Memory B cell (primary cell): ENCODE measurements at regions not wholly inside any gene's neighbourhood (a gene's known extent, or its start where the extent isn't known, plus 50 kb on each side); places are given as distances from the start of the nearest gene placed in this dataset.
"Not testable (repeated sequence)": the region's sequence is repeated elsewhere in the genome, so short reads cannot be mapped to it uniquely, and the experiment has no call there.

Source experiments
- ATAC-seq: fragments of 150-1000 bp; cut with Tn5 transposase; 2 replicates; pipeline ENCODE4 v1.10.0; 2021; ENCODE audit warnings: low read depth, mild to moderate bottlenecking, moderate library complexity
- DNase-seq, 2 donors: peaks; one replicate each; pipeline ENCODE4 v3.0.0; 2022; ENCODE audit warnings: low spot score in 2 of 2
- H3K27ac Mint-ChIP-seq: one replicate; pipeline ENCODE4 v1.8.0; 2022; ENCODE audit warnings: mild to moderate bottlenecking, moderate library complexity, mixed read lengths
- H3K27me3 Mint-ChIP-seq: one replicate; pipeline ENCODE4 v1.8.0; 2022; ENCODE audit warnings: mixed read lengths
- H3K36me3 Mint-ChIP-seq: one replicate; pipeline ENCODE4 v1.8.0; 2022; ENCODE audit warnings: mild to moderate bottlenecking, mixed read lengths
- H3K4me1 Mint-ChIP-seq: one replicate; pipeline ENCODE4 v1.8.0; 2022; ENCODE audit warnings: mixed read lengths
- H3K4me3 Mint-ChIP-seq: one replicate; pipeline ENCODE4 v1.8.0; 2022; ENCODE audit warnings: mild to moderate bottlenecking, moderate library complexity, mixed read lengths
- H3K9me3 Mint-ChIP-seq: one replicate; pipeline ENCODE4 v1.8.0; 2022; ENCODE audit warnings: mixed read lengths

- peak in 1 of 2 donors; percentile 11 for DNase-seq
Measured at GRCh38 chr14:105630935-105631779, 104.8 kb downstream of the TMEM121 start.

GRCh38 chr14:105632010-105632409 lies 105.6 kb downstream of the TMEM121 start:
- H3K27ac Mint-ChIP-seq, result peak overlapping the region; percentile 56

More at GRCh38 chr14:105630935-105631779, 104.8 kb downstream of the TMEM121 start:
- not testable (repeated sequence) for ATAC-seq, H3K9me3 Mint-ChIP-seq, H3K27me3 Mint-ChIP-seq, H3K4me3 Mint-ChIP-seq, H3K36me3 Mint-ChIP-seq
- peaks cover 17% of the 10 kb centered on the region for H3K4me1 Mint-ChIP-seq
- H3K27ac Mint-ChIP-seq, result peak overlapping the region; percentile 56

GRCh38 chr14:105633596-105633995 lies 107.2 kb downstream of the TMEM121 start:
- H3K36me3 Mint-ChIP-seq, H3K9me3 Mint-ChIP-seq, DNase-seq, H3K27me3 Mint-ChIP-seq, H3K4me3 Mint-ChIP-seq, H3K4me1 Mint-ChIP-seq, ATAC-seq, H3K27ac Mint-ChIP-seq: not testable (repeated sequence)

More at GRCh38 chr14:105632010-105632409, 105.6 kb downstream of the TMEM121 start:
- no peak for ATAC-seq
- Mint-ChIP-seq H3K4me3 (no peak overlapping the region), H3K36me3 (peaks cover 4% of the 10 kb centered on the region), H3K27me3 (no peaks in the 10 kb centered on the region), H3K4me1 (peaks cover 17% of the 10 kb centered on the region), H3K9me3 (peaks cover 3% of the 10 kb centered on the region)
- peak in 1 of 2 donors; percentile 4 for DNase-seq

- Mint-ChIP-seq H3K9me3 (peaks cover 3% of the 10 kb centered on the region), H3K4me1 (peaks cover 3% of the 10 kb centered on the region), H3K36me3 (peaks cover 6% of the 10 kb centered on the region), H3K27ac (no peak overlapping the region), H3K27me3 (no peaks in the 10 kb centered on the region), H3K4me3 (no peak overlapping the region)
- DNase-seq (no peak), ATAC-seq (no peak)
Measured at GRCh38 chr14:105635560-105635959, 109.2 kb downstream of the TMEM121 start.

GRCh38 chr14:105636021-105636420 lies 109.6 kb downstream of the TMEM121 start:
- not testable (repeated sequence) for H3K27ac Mint-ChIP-seq, DNase-seq, H3K27me3 Mint-ChIP-seq, ATAC-seq, H3K4me1 Mint-ChIP-seq, H3K36me3 Mint-ChIP-seq, H3K9me3 Mint-ChIP-seq, H3K4me3 Mint-ChIP-seq

GRCh38 chr14:105636935-105637334 lies 110.6 kb downstream of the TMEM121 start:
- Mint-ChIP-seq H3K9me3 (peaks cover 3% of the 10 kb centered on the region), H3K4me1 (peaks cover 12% of the 10 kb centered on the region), H3K36me3 (peaks cover 15% of the 10 kb centered on the region), H3K27me3 (no peaks in the 10 kb centered on the region), H3K27ac (no peak overlapping the region), H3K4me3 (no peak overlapping the region)
- ATAC-seq (no peak), DNase-seq (no peak)

GRCh38 chr14:105637345-105637744 lies 111.0 kb downstream of the TMEM121 start:
- H3K4me3 Mint-ChIP-seq, H3K27me3 Mint-ChIP-seq, H3K9me3 Mint-ChIP-seq, H3K27ac Mint-ChIP-seq, DNase-seq, ATAC-seq: not testable (repeated sequence)
- Mint-ChIP-seq H3K36me3 (peaks cover 13% of the 10 kb centered on the region), H3K4me1 (peaks cover 12% of the 10 kb centered on the region)

- not testable (repeated sequence) for H3K9me3 Mint-ChIP-seq, ATAC-seq, H3K4me3 Mint-ChIP-seq, H3K27me3 Mint-ChIP-seq, DNase-seq
- Mint-ChIP-seq H3K27ac (peak overlapping the region; percentile 87), H3K36me3 (peaks cover 22% of the 10 kb centered on the region), H3K4me1 (peaks cover 18% of the 10 kb centered on the region)
Measured at GRCh38 chr14:105639969-105640931, 113.9 kb downstream of the TMEM121 start.

GRCh38 chr14:105641075-105641937 lies 114.9 kb downstream of the TMEM121 start:
- Mint-ChIP-seq H3K4me3 (peak overlapping the region; percentile 49), H3K36me3 (peaks cover 26% of the 10 kb centered on the region), H3K27ac (peak overlapping the region; percentile 87), H3K4me1 (peaks cover 20% of the 10 kb centered on the region), H3K27me3 (no peaks in the 10 kb centered on the region), H3K9me3 (no peaks in the 10 kb centered on the region)
- ATAC-seq, result no peak
- no peak for DNase-seq

GRCh38 chr14:105641951-105642350 lies 115.6 kb downstream of the TMEM121 start:
- peaks cover 22% of the 10 kb centered on the region for H3K4me1 Mint-ChIP-seq
- DNase-seq, H3K4me3 Mint-ChIP-seq, H3K9me3 Mint-ChIP-seq, H3K27me3 Mint-ChIP-seq, ATAC-seq: not testable (repeated sequence)
- peaks cover 32% of the 10 kb centered on the region for H3K36me3 Mint-ChIP-seq
- peak overlapping the region; percentile 87 for H3K27ac Mint-ChIP-seq

GRCh38 chr14:105642486-105642885 lies 116.1 kb downstream of the TMEM121 start:
- H3K27ac Mint-ChIP-seq, result not testable (repeated sequence)

GRCh38 chr14:105643406-105644052 lies 117.1 kb downstream of the TMEM121 start:
- not testable (repeated sequence) for H3K27me3 Mint-ChIP-seq, H3K9me3 Mint-ChIP-seq, ATAC-seq, DNase-seq
- H3K4me3 Mint-ChIP-seq, result peak overlapping the region; percentile 92
- H3K36me3 Mint-ChIP-seq, result peaks cover 48% of the 10 kb centered on the region
- H3K4me1 Mint-ChIP-seq, result peaks cover 27% of the 10 kb centered on the region
- H3K27ac Mint-ChIP-seq, result peak overlapping the region; percentile 87

More at GRCh38 chr14:105642486-105642885, 116.1 kb downstream of the TMEM121 start:
- Mint-ChIP-seq H3K36me3 (peaks cover 38% of the 10 kb centered on the region), H3K4me1 (peaks cover 22% of the 10 kb centered on the region)
- H3K27me3 Mint-ChIP-seq, DNase-seq, H3K4me3 Mint-ChIP-seq, ATAC-seq, H3K9me3 Mint-ChIP-seq: not testable (repeated sequence)

GRCh38 chr14:105644053-105644435 lies 117.7 kb downstream of the TMEM121 start:
- Mint-ChIP-seq H3K36me3 (peaks cover 49% of the 10 kb centered on the region), H3K4me3 (peak overlapping the region; percentile 92), H3K4me1 (peaks cover 32% of the 10 kb centered on the region), H3K27ac (peak overlapping the region; percentile 87)
- H3K9me3 Mint-ChIP-seq, DNase-seq, H3K27me3 Mint-ChIP-seq, ATAC-seq: not testable (repeated sequence)
